GM23248 (cell line): ENCODE measurements at regions not wholly inside any gene's neighbourhood (a gene's known extent, or its start where the extent isn't known, plus 50 kb on each side); places are given as distances from the start of the nearest gene placed in this dataset.
"Not testable (repeated sequence)": the region's sequence is repeated elsewhere in the genome, so short reads cannot be mapped to it uniquely, and the experiment has no call there.

ENCODE experiments used
- EZH2 ChIP-seq: fragments of 200-600 bp; sonication (generic); IDR thresholded peaks from 2 replicates; pipeline ENCODE4 v1.6.1; 2018; ENCODE audit warnings: antibody characterized with exemption, mild to moderate bottlenecking; ENCODE audit not compliant: insufficient read depth, poor library complexity, severe bottlenecking
- EZH2phosphoT487 ChIP-seq: fragments of 200-600 bp; sonication (generic); IDR thresholded peaks from 2 replicates; pipeline ENCODE4 v1.6.1; 2018; ENCODE audit warnings: antibody characterized with exemption, moderate library complexity, mild to moderate bottlenecking, low read depth; ENCODE audit not compliant: insufficient read depth

DNA sequence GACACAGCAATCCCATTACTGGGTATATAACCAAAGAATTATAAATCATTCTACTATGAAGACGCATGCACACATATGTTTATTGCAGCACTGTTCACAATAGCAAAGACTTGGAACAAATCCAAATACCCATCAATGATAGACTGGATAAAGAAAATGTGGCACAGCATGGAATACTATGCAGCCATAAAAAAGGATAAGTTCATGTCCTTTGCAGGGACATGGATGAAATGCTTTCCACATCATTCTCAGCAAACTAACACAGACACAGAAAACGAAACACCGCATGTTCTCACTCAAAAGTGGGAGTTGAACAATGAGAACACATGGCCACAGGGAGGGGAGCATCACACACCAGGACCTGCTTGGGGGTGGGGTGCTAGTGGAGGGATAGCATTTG lies 613.0 kb downstream of the RFPL4B start:
- not testable (repeated sequence) for TF ChIP-seq EZH2, EZH2phosphoT487
